OCI-LY7 (cell line): ENCODE measurements at regions not wholly inside any gene's neighbourhood (a gene's known extent, or its start where the extent isn't known, plus 50 kb on each side); places are given as distances from the start of the nearest gene placed in this dataset.

ENCODE experiments used
- EZH2phosphoT487 ChIP-seq: fragments of 200-600 bp; sonication (generic); IDR thresholded peaks from 2 replicates; pipeline ENCODE4 v1.6.1; 2018; ENCODE audit warnings: low read depth, borderline replicate concordance, mild to moderate bottlenecking, mixed run types, antibody characterized with exemption, low read length, moderate library complexity, mixed read lengths
- TF ChIP-seq, protein P1 (sequence below): fragments of 200-600 bp; sonication (generic); conservative IDR thresholded peaks from 2 replicates; pipeline ENCODE4 v1.5.1; 2014; ENCODE audit warnings: mild to moderate bottlenecking, antibody characterized with exemption, low read length, moderate library complexity, mixed read lengths

DNA sequence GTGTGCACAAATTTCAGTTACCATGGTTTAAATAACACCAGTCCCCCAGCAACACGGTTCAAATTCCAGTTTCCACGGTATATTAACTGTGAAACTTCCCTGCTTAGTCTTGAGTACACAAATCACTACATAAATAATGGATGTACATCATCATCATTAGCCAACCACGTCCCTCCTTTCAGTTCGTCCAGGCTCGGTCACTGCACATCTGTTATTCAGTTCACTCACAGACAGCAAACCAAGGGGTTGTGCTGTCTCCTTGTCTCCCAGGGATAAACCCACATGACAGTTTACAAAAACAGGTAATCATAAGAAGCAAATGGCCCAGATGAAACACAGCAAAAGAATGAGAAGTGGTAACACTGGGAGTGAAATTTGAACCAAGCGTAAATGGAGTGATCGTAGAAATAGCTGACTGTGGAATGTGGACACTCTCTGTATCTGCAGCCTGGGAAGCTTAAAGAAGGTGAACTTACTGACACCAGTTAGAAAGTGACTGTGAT lies 61.0 kb upstream of the RAD23B start:
- TF ChIP-seq, protein P1, sequence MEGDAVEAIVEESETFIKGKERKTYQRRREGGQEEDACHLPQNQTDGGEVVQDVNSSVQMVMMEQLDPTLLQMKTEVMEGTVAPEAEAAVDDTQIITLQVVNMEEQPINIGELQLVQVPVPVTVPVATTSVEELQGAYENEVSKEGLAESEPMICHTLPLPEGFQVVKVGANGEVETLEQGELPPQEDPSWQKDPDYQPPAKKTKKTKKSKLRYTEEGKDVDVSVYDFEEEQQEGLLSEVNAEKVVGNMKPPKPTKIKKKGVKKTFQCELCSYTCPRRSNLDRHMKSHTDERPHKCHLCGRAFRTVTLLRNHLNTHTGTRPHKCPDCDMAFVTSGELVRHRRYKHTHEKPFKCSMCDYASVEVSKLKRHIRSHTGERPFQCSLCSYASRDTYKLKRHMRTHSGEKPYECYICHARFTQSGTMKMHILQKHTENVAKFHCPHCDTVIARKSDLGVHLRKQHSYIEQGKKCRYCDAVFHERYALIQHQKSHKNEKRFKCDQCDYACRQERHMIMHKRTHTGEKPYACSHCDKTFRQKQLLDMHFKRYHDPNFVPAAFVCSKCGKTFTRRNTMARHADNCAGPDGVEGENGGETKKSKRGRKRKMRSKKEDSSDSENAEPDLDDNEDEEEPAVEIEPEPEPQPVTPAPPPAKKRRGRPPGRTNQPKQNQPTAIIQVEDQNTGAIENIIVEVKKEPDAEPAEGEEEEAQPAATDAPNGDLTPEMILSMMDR = no peak
- TF ChIP-seq EZH2phosphoT487 = no peak
